Tibial nerve (tissue), 4 donors: ENCODE measurements at regions not wholly inside any gene's neighbourhood (a gene's known extent, or its start where the extent isn't known, plus 50 kb on each side); places are given as distances from the start of the nearest gene placed in this dataset.
A peak's percentile ranks its signal among the peaks of the same experiment; 100 is the strongest.

ENCODE experiments used
- DNase-seq, 2 donors: peaks; one replicate each; pipeline ENCODE4 v3.0.0-alpha.2; 2019; ENCODE audit warnings: low spot score in 2 of 2
- H3K27ac ChIP-seq, 4 donors: fragments of 200-600 bp; sonication (generic) in 3 of 4; one replicate each; pipeline ENCODE4 v1.5.1; 2017 to 2019; ENCODE audit warnings: mild to moderate bottlenecking in 1 of 4
- H3K27me3 ChIP-seq, 2 donors: fragments of 200-600 bp; sonication (generic) in 1 of 2; one replicate each; pipeline versions ENCODE4 v1.5.1 to v1.6.0; 2017 to 2019
- H3K36me3 ChIP-seq, 3 donors: fragments of 200-600 bp; sonication (generic); one replicate each; pipeline ENCODE4 v1.5.1; 2018 to 2019
- H3K4me1 ChIP-seq, 4 donors: fragments of 200-600 bp; sonication (generic) in 3 of 4; one replicate each; pipeline ENCODE4 v1.5.1; 2017 to 2019
- H3K4me3 ChIP-seq, 4 donors: fragments of 200-600 bp; sonication (generic) in 3 of 4; one replicate each; pipeline ENCODE4 v1.5.1; 2017 to 2019; ENCODE audit warnings: mild to moderate bottlenecking in 1 of 4, moderate library complexity in 1 of 4
- H3K9me3 ChIP-seq, 4 donors: fragments of 200-600 bp; sonication (generic) in 3 of 4; one replicate each; pipeline ENCODE4 v1.5.1; 2017 to 2019
- EP300 ChIP-seq, 2 donors: sonication (generic); formaldehyde crosslinking; IDR thresholded peaks; one replicate each; pipeline ENCODE4 v1.6.1; 2017; ENCODE audit warnings: antibody characterized with exemption in 2 of 2, mild to moderate bottlenecking in 1 of 2
- POLR2A ChIP-seq, 2 donors: fragments of 450-650 bp; IDR thresholded peaks; one replicate each; pipeline ENCODE4 v1.6.1; 2017; ENCODE audit warnings: antibody characterized with exemption in 2 of 2, mild to moderate bottlenecking in 2 of 2, moderate library complexity in 2 of 2
- WGBS, 2 donors: methylation state at CpG; one replicate each; pipeline ENCODE4 v1.1.5; 2018; 5-methylcytosine and 5-hydroxymethylcytosine counted together
- TF ChIP-seq, protein P1 (sequence below), 5 experiments: fragments of 200-600 bp in 3 of 5; fragments of 450-650 bp in 2 of 5; sonication (generic) in 3 of 5; IDR thresholded peaks; one replicate each; pipeline ENCODE4 v1.5.1; 2016 to 2019; ENCODE audit warnings: antibody characterized with exemption in 5 of 5, mild to moderate bottlenecking in 3 of 5, moderate library complexity in 2 of 5

DNA sequence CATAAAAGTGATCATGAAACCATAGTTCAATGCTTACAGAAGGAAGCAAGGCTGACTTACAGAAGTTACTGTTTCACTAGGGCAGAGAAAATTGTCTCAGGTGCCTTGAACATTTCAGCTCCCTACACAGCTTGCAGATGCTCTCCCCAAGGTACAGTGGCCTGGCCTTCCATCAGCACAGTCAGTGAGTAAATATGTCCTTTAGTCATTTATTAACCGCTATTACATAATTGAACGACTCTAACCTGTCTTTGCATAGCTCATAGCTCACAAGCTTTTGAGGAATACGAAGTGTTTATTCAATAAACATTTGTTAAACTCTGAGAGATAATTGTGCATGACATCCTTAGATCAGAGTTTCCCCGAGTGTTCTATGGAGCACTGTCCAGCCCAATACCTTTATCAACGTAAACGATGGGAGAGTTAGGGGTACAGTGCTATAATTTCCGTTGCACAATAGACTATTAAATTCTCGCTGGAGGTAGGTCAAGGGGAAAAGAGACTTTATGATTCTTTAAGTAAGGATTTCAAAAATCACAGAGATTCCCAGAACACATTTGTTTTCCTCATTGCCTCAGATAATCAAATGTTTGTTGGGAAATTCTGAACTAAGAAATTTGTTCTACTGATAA lies 677.8 kb downstream of the TSN start:
- no peaks in the 10 kb centered on the region for H3K4me1 ChIP-seq
- no peak overlapping the region for H3K4me3 ChIP-seq
- H3K36me3 ChIP-seq = no peaks in the 10 kb centered on the region
- no peak for DNase-seq
- TF ChIP-seq POLR2A (IDR thresholded peaks at IDR 0.05) (no peak), EP300 (IDR thresholded peaks at IDR 0.05) (no peak)
- TF ChIP-seq, protein P1, sequence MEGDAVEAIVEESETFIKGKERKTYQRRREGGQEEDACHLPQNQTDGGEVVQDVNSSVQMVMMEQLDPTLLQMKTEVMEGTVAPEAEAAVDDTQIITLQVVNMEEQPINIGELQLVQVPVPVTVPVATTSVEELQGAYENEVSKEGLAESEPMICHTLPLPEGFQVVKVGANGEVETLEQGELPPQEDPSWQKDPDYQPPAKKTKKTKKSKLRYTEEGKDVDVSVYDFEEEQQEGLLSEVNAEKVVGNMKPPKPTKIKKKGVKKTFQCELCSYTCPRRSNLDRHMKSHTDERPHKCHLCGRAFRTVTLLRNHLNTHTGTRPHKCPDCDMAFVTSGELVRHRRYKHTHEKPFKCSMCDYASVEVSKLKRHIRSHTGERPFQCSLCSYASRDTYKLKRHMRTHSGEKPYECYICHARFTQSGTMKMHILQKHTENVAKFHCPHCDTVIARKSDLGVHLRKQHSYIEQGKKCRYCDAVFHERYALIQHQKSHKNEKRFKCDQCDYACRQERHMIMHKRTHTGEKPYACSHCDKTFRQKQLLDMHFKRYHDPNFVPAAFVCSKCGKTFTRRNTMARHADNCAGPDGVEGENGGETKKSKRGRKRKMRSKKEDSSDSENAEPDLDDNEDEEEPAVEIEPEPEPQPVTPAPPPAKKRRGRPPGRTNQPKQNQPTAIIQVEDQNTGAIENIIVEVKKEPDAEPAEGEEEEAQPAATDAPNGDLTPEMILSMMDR (IDR thresholded peaks at IDR 0.05) = no peak
- H3K27ac ChIP-seq = no peak overlapping the region
- H3K27me3 ChIP-seq = no peaks in the 10 kb centered on the region
- 66 to 70% methylated on average over 8 of the region's 8 CpGs for WGBS, 2 donors
- no peaks in the 10 kb centered on the region for H3K9me3 ChIP-seq

DNA sequence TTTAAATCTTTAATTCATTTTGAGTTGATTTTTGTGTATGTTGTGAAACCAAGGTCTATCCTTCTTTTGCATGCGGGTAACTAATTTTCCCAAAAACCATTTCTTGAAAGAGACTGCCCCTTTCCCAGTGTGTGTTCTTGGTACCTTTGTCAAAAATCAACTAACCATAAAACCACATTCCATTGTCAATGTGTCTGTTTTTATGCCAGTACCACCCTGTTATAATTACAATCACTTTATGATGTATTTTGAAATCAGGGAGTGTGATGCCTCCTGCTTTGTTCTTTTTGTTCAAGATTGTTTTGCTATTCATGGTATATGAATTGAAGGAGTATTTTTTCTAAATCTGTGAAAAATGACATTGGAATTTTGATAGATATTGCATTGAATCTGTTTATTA lies 689.6 kb downstream of the TSN start:
- TF ChIP-seq EP300 (IDR thresholded peaks at IDR 0.05) (no peak), POLR2A (IDR thresholded peaks at IDR 0.05) (no peak)
- TF ChIP-seq, protein P1 (IDR thresholded peaks at IDR 0.05) = no peak
- Histone ChIP-seq H3K27ac (no peak overlapping the region), H3K9me3 (peaks cover 0 to 4% (median 0%) of the 10 kb centered on the region in 4 donors), H3K27me3 (no peaks in the 10 kb centered on the region), H3K4me3 (no peak overlapping the region), H3K36me3 (no peaks in the 10 kb centered on the region), H3K4me1 (no peaks in the 10 kb centered on the region)
- DNase-seq = no peak
- WGBS, 2 donors = 49 to 97% methylated on average over 1 of the region's 1 CpG

DNA sequence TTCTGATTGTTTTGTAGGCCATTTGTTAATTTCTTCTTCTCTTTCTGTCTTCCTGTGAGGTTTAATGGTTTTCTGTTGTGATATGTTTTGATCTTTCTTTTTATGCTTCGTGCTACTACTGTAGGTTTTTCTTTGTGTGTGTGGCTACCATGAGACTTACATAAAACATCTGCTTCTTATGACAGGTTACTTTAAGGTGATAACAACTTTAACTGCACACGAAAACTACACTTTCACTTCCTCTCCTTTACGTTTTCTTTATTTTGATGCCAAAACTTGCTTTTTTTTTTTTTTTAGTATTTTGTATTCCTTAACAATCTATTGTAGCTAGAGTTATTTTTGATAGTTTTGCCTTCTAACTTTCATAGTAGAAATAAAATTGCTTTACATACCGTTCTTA lies 691.3 kb downstream of the TSN start:
- Histone ChIP-seq H3K36me3 (no peaks in the 10 kb centered on the region), H3K4me3 (no peak overlapping the region), H3K4me1 (no peaks in the 10 kb centered on the region), H3K9me3 (peaks cover 0 to 4% (median 0%) of the 10 kb centered on the region in 4 donors), H3K27me3 (no peaks in the 10 kb centered on the region), H3K27ac (no peak overlapping the region)
- no peak for DNase-seq
- TF ChIP-seq EP300 (IDR thresholded peaks at IDR 0.05) (no peak), POLR2A (IDR thresholded peaks at IDR 0.05) (no peak)
- TF ChIP-seq, protein P1 (IDR thresholded peaks at IDR 0.05) = no peak
- 64 to 70% methylated on average over 4 of the region's 4 CpGs for WGBS, 2 donors

DNA sequence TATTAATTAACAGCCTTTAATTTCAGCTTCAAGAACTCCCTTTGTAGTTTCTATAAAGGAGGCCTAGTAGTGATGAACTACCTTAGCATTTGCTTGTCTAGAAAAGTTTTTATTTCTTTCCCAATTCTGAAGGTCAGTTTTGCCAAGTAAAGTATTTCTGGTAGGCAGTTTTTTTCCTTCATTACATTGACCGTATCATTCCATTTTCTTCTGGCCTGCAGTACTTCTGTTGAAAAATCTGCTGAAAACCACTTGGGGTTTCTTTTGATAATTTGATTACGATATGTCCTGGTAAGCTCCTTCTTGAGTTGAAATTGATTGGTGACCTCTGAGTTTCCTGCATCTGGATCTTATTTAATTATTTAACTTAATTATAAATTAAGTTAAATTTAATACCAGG lies 691.8 kb downstream of the TSN start:
- Histone ChIP-seq H3K36me3 (no peaks in the 10 kb centered on the region), H3K27ac (no peak overlapping the region), H3K4me1 (no peaks in the 10 kb centered on the region), H3K27me3 (no peaks in the 10 kb centered on the region), H3K9me3 (peaks cover 0 to 4% (median 0%) of the 10 kb centered on the region in 4 donors), H3K4me3 (no peak overlapping the region)
- no peak for DNase-seq
- WGBS, 2 donors = 92 to 93% methylated on average over 2 of the region's 2 CpGs
- TF ChIP-seq EP300 (IDR thresholded peaks at IDR 0.05) = no peak
- no peak for TF ChIP-seq POLR2A (IDR thresholded peaks at IDR 0.05)
- TF ChIP-seq, protein P1 (IDR thresholded peaks at IDR 0.05) = no peak

DNA sequence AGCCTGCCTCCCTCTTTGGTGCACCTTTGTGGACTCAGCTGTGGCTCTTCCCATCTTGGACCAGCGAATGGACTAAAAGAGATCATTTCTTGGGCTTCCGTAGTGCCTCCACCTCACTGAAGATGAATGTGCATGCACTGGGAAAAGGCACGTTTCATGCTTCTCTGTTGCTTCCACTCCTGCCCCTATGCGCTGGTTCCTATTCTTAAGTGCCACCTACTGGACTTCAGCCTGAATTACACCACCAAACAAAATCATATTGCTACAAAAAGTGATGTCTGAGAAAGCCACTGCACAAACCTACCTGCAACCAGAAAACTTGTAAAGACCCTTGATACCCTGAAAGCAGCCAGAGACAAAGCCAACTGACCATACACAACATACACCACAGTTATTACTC lies 695.6 kb downstream of the TSN start:
- H3K9me3 ChIP-seq = peaks cover 0 to 24% (median 3%) of the 10 kb centered on the region in 4 donors
- DNase-seq = no peak
- 69 to 75% methylated on average over 4 of the region's 4 CpGs for WGBS, 2 donors
- H3K27ac ChIP-seq = no peak overlapping the region
- H3K4me3 ChIP-seq = no peak overlapping the region
- no peaks in the 10 kb centered on the region for H3K4me1 ChIP-seq
- TF ChIP-seq EP300 (IDR thresholded peaks at IDR 0.05) = no peak
- TF ChIP-seq, protein P1 (IDR thresholded peaks at IDR 0.05) = peak in 1 of 5 experiments; percentile 7
- H3K27me3 ChIP-seq = no peaks in the 10 kb centered on the region
- H3K36me3 ChIP-seq = no peaks in the 10 kb centered on the region
